Glutamatergic neuron (in vitro differentiated cells): ENCODE measurements at regions not wholly inside any gene's neighbourhood (a gene's known extent, or its start where the extent isn't known, plus 50 kb on each side); places are given as distances from the start of the nearest gene placed in this dataset.

Experiments
- DNase-seq: peaks from one replicate; pipeline ENCODE4 v3.0.0; 2022
- H3K27ac Mint-ChIP-seq: one replicate; pipeline ENCODE4 v1.8.0; 2020; ENCODE audit warnings: mild to moderate bottlenecking, mixed read lengths, inconsistent platforms; ENCODE audit not compliant: unreplicated experiment
- H3K27me3 Mint-ChIP-seq: one replicate; pipeline ENCODE4 v1.8.0; 2020; ENCODE audit warnings: mild to moderate bottlenecking, moderate library complexity, mixed read lengths, inconsistent platforms; ENCODE audit not compliant: unreplicated experiment
- H3K36me3 Mint-ChIP-seq: one replicate; pipeline ENCODE4 v1.8.0; 2020; ENCODE audit warnings: mild to moderate bottlenecking, mixed read lengths, inconsistent platforms; ENCODE audit not compliant: unreplicated experiment
- H3K4me1 Mint-ChIP-seq: one replicate; pipeline ENCODE4 v1.8.0; 2020; ENCODE audit warnings: mild to moderate bottlenecking, low read depth, mixed read lengths, inconsistent platforms; ENCODE audit not compliant: unreplicated experiment
- H3K4me3 Mint-ChIP-seq: one replicate; pipeline ENCODE4 v1.8.0; 2020; ENCODE audit warnings: mild to moderate bottlenecking, mixed read lengths, inconsistent platforms; ENCODE audit not compliant: unreplicated experiment
- H3K9me3 Mint-ChIP-seq: one replicate; pipeline ENCODE4 v1.8.0; 2020; ENCODE audit warnings: mild to moderate bottlenecking, moderate library complexity, mixed read lengths, inconsistent platforms; ENCODE audit not compliant: unreplicated experiment
- CTCF ChIP-seq: fragments of 200-600 bp; sonication (generic); IDR thresholded peaks from one replicate; pipeline ENCODE4 v1.5.0; 2021; ENCODE audit not compliant: partially characterized antibody, unreplicated experiment

DNA sequence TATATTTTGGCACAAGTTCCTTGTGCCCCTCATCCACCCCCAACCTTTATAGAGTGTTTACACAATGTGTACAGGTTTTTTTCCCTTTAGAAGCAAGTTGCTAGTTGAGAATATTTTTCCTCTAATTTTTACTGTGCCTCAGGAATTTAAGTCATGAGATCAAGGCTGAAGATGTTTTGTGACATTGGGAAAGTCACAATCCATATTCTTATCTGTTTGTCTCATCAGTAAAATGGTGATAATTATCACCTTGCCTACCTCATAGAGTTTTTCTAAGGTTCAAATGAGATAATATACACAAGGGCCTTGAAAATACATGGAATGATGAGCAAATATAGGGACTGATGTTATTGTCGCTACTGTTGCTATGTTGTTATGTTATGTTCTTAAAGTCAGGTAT is 109.6 kb upstream of the DIAPH2 start:
- Mint-ChIP-seq H3K4me3 (no peak overlapping the region), H3K9me3 (no peaks in the 10 kb centered on the region), H3K36me3 (no peaks in the 10 kb centered on the region), H3K4me1 (no peaks in the 10 kb centered on the region), H3K27me3 (no peaks in the 10 kb centered on the region), H3K27ac (no peak overlapping the region)
- no peak for TF ChIP-seq CTCF
- no peak for DNase-seq

DNA sequence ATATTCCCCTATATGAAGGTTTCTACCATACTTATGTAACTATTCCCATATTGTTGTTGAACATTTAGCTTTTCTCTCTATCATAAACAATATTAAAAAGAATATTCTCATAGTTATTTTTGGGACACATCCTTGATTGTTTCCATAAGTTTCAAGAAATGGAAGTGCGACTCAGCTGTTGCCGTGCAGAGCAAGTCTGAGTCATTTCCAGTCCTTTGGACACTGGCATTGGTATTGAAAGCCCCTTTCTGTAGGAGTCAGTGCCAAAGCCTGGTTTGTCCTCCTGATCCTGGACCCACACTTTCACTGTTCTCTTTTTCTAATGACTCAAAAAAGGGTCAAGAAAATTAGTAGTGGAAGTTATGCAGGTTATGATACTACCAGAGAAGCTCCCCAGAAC is 108.3 kb upstream of the DIAPH2 start:
- Mint-ChIP-seq H3K4me3 (no peak overlapping the region), H3K27me3 (no peaks in the 10 kb centered on the region), H3K9me3 (no peaks in the 10 kb centered on the region), H3K4me1 (no peaks in the 10 kb centered on the region), H3K36me3 (no peaks in the 10 kb centered on the region), H3K27ac (no peak overlapping the region)
- no peak for DNase-seq
- no peak for TF ChIP-seq CTCF

DNA sequence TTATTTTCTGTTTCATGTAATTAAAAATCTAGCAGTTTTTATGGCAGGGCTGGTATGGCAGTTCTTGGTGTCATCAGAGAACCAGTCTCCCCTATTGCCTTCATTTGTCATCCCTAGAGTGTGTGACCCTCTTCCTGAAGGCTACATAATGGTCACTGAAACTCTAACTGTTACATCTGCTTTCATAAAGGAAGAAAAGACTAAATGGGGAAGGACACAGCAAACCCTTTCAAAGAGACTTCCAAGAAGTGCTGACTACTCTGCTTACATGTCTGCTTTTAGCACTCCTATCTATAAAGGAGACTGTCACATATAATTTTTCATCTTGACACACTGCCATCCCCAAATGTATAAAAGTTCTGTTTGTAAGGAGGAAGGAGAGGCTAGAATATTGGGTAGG is 105.9 kb upstream of the DIAPH2 start:
- H3K27ac Mint-ChIP-seq, result no peak overlapping the region
- TF ChIP-seq CTCF, result no peak
- no peaks in the 10 kb centered on the region for H3K27me3 Mint-ChIP-seq
- H3K4me3 Mint-ChIP-seq, result no peak overlapping the region
- H3K4me1 Mint-ChIP-seq, result no peaks in the 10 kb centered on the region
- H3K9me3 Mint-ChIP-seq, result no peaks in the 10 kb centered on the region
- H3K36me3 Mint-ChIP-seq, result no peaks in the 10 kb centered on the region
- DNase-seq, result no peak

- TF ChIP-seq CTCF, result no peak
- H3K9me3 Mint-ChIP-seq, result no peaks in the 10 kb centered on the region
- no peak for DNase-seq
These were observed 105.4 kb upstream of the DIAPH2 start for GRCh38 chrX:96579252-96579651.

GRCh38 chrX:96590403-96590802 is 94.2 kb upstream of the DIAPH2 start:
- no peak for DNase-seq
- H3K27ac Mint-ChIP-seq, result no peak overlapping the region
- TF ChIP-seq CTCF, result no peak
- no peaks in the 10 kb centered on the region for H3K36me3 Mint-ChIP-seq
- H3K27me3 Mint-ChIP-seq, result no peaks in the 10 kb centered on the region
- no peak overlapping the region for H3K4me3 Mint-ChIP-seq
- no peaks in the 10 kb centered on the region for H3K4me1 Mint-ChIP-seq
- no peaks in the 10 kb centered on the region for H3K9me3 Mint-ChIP-seq

More at GRCh38 chrX:96579252-96579651, 105.4 kb upstream of the DIAPH2 start:
- Mint-ChIP-seq H3K27ac (no peak overlapping the region), H3K36me3 (no peaks in the 10 kb centered on the region), H3K27me3 (no peaks in the 10 kb centered on the region), H3K4me3 (no peak overlapping the region), H3K4me1 (no peaks in the 10 kb centered on the region)
